ENCODE measurements at regions not wholly inside any gene's neighbourhood (a gene's known extent, or its start where the extent isn't known, plus 50 kb on each side); places are given as distances from the start of the nearest gene placed in this dataset.

DNA sequence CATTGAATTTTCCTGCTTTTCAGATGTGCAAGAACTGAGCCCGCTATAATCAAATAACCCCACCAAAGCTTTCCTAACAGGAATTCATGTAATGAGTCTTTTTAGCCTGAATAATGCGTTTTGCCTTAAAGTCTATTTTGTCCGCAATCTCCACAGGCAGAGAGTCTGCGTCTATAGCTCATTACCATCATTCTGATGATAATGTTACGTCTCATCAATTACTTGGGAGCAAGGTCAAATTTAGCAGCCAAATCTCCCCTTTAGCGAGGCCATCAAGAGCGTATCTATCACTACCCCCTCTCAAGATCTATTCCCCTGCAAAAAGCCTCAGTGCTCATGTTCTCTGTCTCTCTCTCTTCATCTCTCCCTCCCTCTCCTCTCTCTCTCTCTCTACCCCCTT is 416.1 kb downstream of the ZSWIM6 start:
- TF ChIP-seq, protein P1, sequence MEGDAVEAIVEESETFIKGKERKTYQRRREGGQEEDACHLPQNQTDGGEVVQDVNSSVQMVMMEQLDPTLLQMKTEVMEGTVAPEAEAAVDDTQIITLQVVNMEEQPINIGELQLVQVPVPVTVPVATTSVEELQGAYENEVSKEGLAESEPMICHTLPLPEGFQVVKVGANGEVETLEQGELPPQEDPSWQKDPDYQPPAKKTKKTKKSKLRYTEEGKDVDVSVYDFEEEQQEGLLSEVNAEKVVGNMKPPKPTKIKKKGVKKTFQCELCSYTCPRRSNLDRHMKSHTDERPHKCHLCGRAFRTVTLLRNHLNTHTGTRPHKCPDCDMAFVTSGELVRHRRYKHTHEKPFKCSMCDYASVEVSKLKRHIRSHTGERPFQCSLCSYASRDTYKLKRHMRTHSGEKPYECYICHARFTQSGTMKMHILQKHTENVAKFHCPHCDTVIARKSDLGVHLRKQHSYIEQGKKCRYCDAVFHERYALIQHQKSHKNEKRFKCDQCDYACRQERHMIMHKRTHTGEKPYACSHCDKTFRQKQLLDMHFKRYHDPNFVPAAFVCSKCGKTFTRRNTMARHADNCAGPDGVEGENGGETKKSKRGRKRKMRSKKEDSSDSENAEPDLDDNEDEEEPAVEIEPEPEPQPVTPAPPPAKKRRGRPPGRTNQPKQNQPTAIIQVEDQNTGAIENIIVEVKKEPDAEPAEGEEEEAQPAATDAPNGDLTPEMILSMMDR (IDR thresholded peaks at IDR 0.05; ENCODE audit: low read depth, low read length) = no peak
- no peak for TF ChIP-seq EZH2phosphoT487 (IDR thresholded peaks at IDR 0.05; ENCODE audit: low read depth)

Measured in OCI-LY3 (cell line).